ENCODE measurements at regions not wholly inside any gene's neighbourhood (a gene's known extent, or its start where the extent isn't known, plus 50 kb on each side); places are given as distances from the start of the nearest gene placed in this dataset.

GRCh38 chr16:75805946-75806345 is 79.7 kb upstream of the CPHXL start:
- ATAC-seq (no peak), DNase-seq (no peak)
- Histone ChIP-seq H3K36me3 (ENCODE audit: low read depth) (no peaks in the 10 kb centered on the region), H3K4me1 (ENCODE audit: low read depth) (no peaks in the 10 kb centered on the region), H3K4me3 (no peak overlapping the region), H3K9me3 (no peaks in the 10 kb centered on the region)
- intact Hi-C loops (cut with DNase I, micrococcal nuclease): no loop called here
- TF ChIP-seq, protein P1, sequence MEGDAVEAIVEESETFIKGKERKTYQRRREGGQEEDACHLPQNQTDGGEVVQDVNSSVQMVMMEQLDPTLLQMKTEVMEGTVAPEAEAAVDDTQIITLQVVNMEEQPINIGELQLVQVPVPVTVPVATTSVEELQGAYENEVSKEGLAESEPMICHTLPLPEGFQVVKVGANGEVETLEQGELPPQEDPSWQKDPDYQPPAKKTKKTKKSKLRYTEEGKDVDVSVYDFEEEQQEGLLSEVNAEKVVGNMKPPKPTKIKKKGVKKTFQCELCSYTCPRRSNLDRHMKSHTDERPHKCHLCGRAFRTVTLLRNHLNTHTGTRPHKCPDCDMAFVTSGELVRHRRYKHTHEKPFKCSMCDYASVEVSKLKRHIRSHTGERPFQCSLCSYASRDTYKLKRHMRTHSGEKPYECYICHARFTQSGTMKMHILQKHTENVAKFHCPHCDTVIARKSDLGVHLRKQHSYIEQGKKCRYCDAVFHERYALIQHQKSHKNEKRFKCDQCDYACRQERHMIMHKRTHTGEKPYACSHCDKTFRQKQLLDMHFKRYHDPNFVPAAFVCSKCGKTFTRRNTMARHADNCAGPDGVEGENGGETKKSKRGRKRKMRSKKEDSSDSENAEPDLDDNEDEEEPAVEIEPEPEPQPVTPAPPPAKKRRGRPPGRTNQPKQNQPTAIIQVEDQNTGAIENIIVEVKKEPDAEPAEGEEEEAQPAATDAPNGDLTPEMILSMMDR (IDR thresholded peaks at IDR 0.05): no peak

- TF ChIP-seq, protein P1 (IDR thresholded peaks at IDR 0.05): no peak
- Histone ChIP-seq H3K36me3 (ENCODE audit: low read depth) (no peaks in the 10 kb centered on the region), H3K4me3 (no peak overlapping the region), H3K4me1 (ENCODE audit: low read depth) (no peaks in the 10 kb centered on the region), H3K9me3 (no peaks in the 10 kb centered on the region)
- intact Hi-C loops (cut with DNase I, micrococcal nuclease): no loop called here
- DNase-seq (no peak), ATAC-seq (no peak)
These were observed 80.2 kb upstream of the CPHXL start for GRCh38 chr16:75806487-75806886.

DNA sequence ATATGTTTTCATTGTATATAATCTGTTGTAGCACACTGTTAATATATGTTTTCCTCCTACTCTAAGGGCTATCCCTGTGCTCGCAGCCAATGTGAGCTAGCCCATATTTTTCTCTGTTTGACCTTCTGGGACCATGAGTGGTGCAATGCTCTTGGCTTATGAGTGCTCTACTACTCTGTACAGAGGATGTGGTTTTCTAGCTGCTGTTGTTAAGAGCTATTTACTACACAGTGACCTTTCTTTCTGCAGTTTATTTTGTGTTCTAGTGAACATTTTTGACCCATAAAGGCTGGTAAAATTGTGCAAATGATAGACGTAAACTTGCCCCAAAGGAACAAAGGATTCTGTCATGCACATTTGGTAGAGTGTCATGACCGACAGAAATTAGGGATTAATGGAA is 84.1 kb upstream of the CPHXL start:
- ATAC-seq (no peak), DNase-seq (no peak)
- no peaks in the 10 kb centered on the region for H3K4me1 ChIP-seq (ENCODE audit: low read depth)
- no peaks in the 10 kb centered on the region for H3K9me3 ChIP-seq
- H3K36me3 ChIP-seq (ENCODE audit: low read depth): no peaks in the 10 kb centered on the region
- TF ChIP-seq, protein P1 (IDR thresholded peaks at IDR 0.05): no peak
- no peak overlapping the region for H3K4me3 ChIP-seq
- intact Hi-C loops (cut with DNase I, micrococcal nuclease): no loop called here

GRCh38 chr16:75811020-75811634 is 84.8 kb upstream of the CPHXL start:
- no peak for DNase-seq
- Histone ChIP-seq H3K4me3 (no peak overlapping the region), H3K9me3 (no peaks in the 10 kb centered on the region), H3K36me3 (ENCODE audit: low read depth) (no peaks in the 10 kb centered on the region), H3K4me1 (ENCODE audit: low read depth) (no peaks in the 10 kb centered on the region)
- TF ChIP-seq, protein P1 (IDR thresholded peaks at IDR 0.05): no peak
- intact Hi-C loops (cut with DNase I, micrococcal nuclease): no loop called here
- no peak for ATAC-seq

DNA sequence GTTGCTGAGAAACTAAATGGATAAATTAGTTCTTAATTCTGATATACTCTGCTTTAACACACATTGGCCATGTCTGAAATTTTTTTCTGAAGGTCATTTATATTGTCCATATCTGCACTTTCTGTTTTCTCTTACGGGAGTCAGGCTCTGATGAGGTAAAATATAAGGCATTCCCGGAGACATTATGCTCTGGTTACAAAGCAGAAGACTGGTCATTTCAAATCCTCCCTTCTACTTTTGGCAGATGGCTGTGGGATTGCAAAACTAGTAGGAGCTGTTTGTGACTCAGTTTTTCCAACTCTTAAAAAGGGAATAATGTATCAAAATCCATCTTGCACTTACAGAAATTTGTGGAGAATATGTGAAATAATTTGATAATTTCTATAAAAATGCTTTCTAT is 92.2 kb upstream of the CPHXL start:
- Histone ChIP-seq H3K4me1 (ENCODE audit: low read depth) (no peaks in the 10 kb centered on the region), H3K4me3 (no peak overlapping the region), H3K9me3 (no peaks in the 10 kb centered on the region), H3K36me3 (ENCODE audit: low read depth) (no peaks in the 10 kb centered on the region)
- ATAC-seq (no peak), DNase-seq (no peak)
- intact Hi-C loops (cut with DNase I, micrococcal nuclease): no loop called here
- TF ChIP-seq, protein P1 (IDR thresholded peaks at IDR 0.05): no peak

DNA sequence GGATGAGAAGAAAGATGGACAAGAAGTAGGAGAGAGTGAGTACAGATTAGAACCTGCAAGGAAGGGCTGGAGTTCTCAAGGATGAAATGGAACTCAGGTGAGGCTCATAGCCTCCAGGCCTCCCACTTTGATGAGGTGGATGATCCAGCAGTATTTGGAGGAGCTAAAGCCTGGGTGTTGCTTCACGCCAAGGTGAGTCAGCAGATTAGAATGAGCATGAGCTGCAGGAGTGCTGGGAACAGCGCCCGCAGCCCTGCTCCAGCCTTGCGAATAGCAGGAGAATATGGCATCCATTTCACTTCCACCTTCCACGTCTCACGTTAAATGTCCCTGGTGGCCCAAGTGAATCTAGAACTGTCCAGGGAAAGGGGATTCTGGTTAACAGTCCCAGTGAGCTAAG is 94.4 kb upstream of the CPHXL start:
- Histone ChIP-seq H3K4me3 (no peak overlapping the region), H3K4me1 (ENCODE audit: low read depth) (no peaks in the 10 kb centered on the region), H3K9me3 (no peaks in the 10 kb centered on the region), H3K36me3 (ENCODE audit: low read depth) (no peaks in the 10 kb centered on the region)
- DNase-seq (no peak), ATAC-seq (no peak)
- intact Hi-C loops (cut with DNase I, micrococcal nuclease): no loop called here
- TF ChIP-seq, protein P1 (IDR thresholded peaks at IDR 0.05): no peak
